ENCODE measurements at regions not wholly inside any gene's neighbourhood (a gene's known extent, or its start where the extent isn't known, plus 50 kb on each side); places are given as distances from the start of the nearest gene placed in this dataset.

- TF ChIP-seq POLR2A (IDR thresholded peaks at IDR 0.05) (no peak), CTCF (IDR thresholded peaks at IDR 0.05) (no peak)
Measured at GRCh38 chr3:34106879-34107278, 308.4 kb downstream of the PDCD6IP start.

Data from lower leg skin (tissue), 3 donors.